ENCODE measurements at regions not wholly inside any gene's neighbourhood (a gene's known extent, or its start where the extent isn't known, plus 50 kb on each side); places are given as distances from the start of the nearest gene placed in this dataset.

DNA sequence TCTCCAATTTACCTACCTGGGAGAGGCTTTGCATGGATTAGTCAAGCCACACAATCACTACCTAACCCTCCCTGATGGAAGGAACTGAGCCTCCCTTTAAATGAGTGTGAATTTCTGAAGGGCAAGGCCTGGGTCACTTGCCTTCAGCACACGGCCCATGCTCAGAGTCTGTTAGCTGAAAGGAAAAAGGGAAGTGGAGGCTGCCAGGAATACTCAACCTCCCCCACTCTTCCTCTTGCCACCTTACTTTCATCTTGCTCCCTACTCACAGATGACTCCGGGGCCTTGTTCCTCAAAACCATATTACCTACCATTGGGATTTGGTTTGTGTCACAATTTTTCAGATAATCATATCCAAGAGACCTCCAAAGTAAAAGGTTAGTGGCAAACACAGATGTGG, 220.0 kb downstream of the ABHD5 start:
- Histone ChIP-seq H3K79me2 (ENCODE audit: control insufficient read depth, insufficient read depth, low read length) (no peaks in the 10 kb centered on the region), H3K36me3 (ENCODE audit: control insufficient read depth, insufficient read depth, low read length) (no peaks in the 10 kb centered on the region), H3K4me1 (ENCODE audit: control insufficient read depth, extremely low read depth, insufficient read depth, low read length) (no peaks in the 10 kb centered on the region), H3K27ac (ENCODE audit: insufficient read depth, low read length) (no peak overlapping the region), H2AFZ (ENCODE audit: low read length) (no peak overlapping the region), H4K20me1 (ENCODE audit: control insufficient read depth, extremely low read depth, insufficient read depth, low read length) (no peaks in the 10 kb centered on the region), H3K9me3 (ENCODE audit: control insufficient read depth, insufficient read depth, low read depth, low read length) (no peaks in the 10 kb centered on the region), H3K4me3 (replicated peaks in 1 of 4; ENCODE audit: control extremely low read depth in 1 of 4, insufficient read depth in 1 of 4, low read depth in 3 of 4, low read length in 4 of 4) (no peak overlapping the region), H3K27me3 (ENCODE audit: control insufficient read depth, insufficient read depth, low read length) (no peaks in the 10 kb centered on the region), H3K9ac (ENCODE audit: insufficient read depth, low read length) (no peak overlapping the region), H3K4me2 (ENCODE audit: extremely low read depth, insufficient read depth, low read length) (no peak overlapping the region)
- DNase-seq (ENCODE audit: low read depth in 2 of 2): no peak
- TF ChIP-seq, protein P1, sequence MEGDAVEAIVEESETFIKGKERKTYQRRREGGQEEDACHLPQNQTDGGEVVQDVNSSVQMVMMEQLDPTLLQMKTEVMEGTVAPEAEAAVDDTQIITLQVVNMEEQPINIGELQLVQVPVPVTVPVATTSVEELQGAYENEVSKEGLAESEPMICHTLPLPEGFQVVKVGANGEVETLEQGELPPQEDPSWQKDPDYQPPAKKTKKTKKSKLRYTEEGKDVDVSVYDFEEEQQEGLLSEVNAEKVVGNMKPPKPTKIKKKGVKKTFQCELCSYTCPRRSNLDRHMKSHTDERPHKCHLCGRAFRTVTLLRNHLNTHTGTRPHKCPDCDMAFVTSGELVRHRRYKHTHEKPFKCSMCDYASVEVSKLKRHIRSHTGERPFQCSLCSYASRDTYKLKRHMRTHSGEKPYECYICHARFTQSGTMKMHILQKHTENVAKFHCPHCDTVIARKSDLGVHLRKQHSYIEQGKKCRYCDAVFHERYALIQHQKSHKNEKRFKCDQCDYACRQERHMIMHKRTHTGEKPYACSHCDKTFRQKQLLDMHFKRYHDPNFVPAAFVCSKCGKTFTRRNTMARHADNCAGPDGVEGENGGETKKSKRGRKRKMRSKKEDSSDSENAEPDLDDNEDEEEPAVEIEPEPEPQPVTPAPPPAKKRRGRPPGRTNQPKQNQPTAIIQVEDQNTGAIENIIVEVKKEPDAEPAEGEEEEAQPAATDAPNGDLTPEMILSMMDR (conservative IDR thresholded peaks at IDR 0.05 in 1 of 2, IDR thresholded peaks at IDR 0.05 in 1 of 2; ENCODE audit: low read depth in 1 of 2, low read length in 2 of 2): no peak
- TF ChIP-seq EZH2 (IDR thresholded peaks at IDR 0.05; ENCODE audit: low read length, missing control alignments): no peak

DNA sequence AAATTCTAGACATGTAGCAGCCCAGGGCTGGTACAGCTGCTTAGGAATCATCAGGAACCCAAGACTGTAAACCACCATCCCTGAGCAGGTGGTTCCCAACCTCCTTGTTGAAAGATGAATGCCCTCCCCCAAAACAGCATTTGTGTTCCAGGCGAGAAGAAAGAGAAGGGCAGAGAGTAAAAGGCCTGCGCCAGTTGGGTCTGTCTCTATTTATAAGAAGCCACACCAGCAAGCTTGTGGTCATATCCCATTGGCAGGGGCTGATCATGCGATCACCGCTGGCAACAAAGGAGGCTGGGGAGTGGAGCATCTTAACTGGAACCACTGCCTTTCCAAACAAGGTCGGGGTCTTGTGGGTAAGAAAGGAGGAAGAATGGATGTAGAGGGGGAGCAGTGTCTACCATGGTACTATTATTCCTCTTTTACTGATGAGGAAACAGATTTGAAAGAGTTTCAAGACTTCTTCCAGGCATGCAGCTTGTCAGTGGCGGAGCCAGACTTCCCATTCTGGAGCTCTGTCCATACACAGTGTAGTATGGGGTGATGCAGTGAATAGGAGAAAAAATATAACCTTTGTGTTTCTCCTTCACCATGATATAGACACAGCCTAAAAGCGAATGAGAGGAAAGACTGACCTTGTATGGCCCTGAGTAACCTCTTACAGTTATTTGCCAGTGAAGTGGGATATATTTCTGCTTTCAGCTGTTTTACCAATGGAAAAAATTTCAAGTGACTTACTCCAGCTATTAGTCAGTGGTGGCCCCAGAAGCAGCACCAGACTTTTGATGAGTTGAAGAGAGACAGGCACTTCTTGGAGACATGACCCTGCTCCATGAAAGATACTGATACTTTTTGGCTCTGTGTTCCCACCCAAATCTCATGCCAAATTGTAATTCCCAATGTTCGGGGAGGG, 222.6 kb downstream of the ABHD5 start:
- Histone ChIP-seq H3K79me2 (ENCODE audit: control insufficient read depth, insufficient read depth, low read length) (no peaks in the 10 kb centered on the region), H2AFZ (ENCODE audit: low read length) (no peak overlapping the region), H3K36me3 (ENCODE audit: control insufficient read depth, insufficient read depth, low read length) (no peaks in the 10 kb centered on the region), H3K9ac (ENCODE audit: insufficient read depth, low read length) (no peak overlapping the region), H3K27me3 (ENCODE audit: control insufficient read depth, insufficient read depth, low read length) (no peaks in the 10 kb centered on the region), H3K4me1 (ENCODE audit: control insufficient read depth, extremely low read depth, insufficient read depth, low read length) (no peaks in the 10 kb centered on the region), H3K4me2 (ENCODE audit: extremely low read depth, insufficient read depth, low read length) (no peak overlapping the region), H3K27ac (ENCODE audit: insufficient read depth, low read length) (no peak overlapping the region), H3K9me3 (ENCODE audit: control insufficient read depth, insufficient read depth, low read depth, low read length) (no peaks in the 10 kb centered on the region), H3K4me3 (replicated peaks in 1 of 4; ENCODE audit: control extremely low read depth in 1 of 4, insufficient read depth in 1 of 4, low read depth in 3 of 4, low read length in 4 of 4) (no peak overlapping the region), H4K20me1 (ENCODE audit: control insufficient read depth, extremely low read depth, insufficient read depth, low read length) (no peaks in the 10 kb centered on the region)
- DNase-seq (ENCODE audit: low read depth in 2 of 2): no peak
- TF ChIP-seq EZH2 (IDR thresholded peaks at IDR 0.05; ENCODE audit: low read length, missing control alignments): no peak
- TF ChIP-seq, protein P1 (conservative IDR thresholded peaks at IDR 0.05 in 1 of 2, IDR thresholded peaks at IDR 0.05 in 1 of 2; ENCODE audit: low read depth in 1 of 2, low read length in 2 of 2): no peak

- Histone ChIP-seq H3K36me3 (ENCODE audit: control insufficient read depth, insufficient read depth, low read length) (no peaks in the 10 kb centered on the region), H3K4me1 (ENCODE audit: control insufficient read depth, extremely low read depth, insufficient read depth, low read length) (peaks cover 3% of the 10 kb centered on the region), H3K79me2 (ENCODE audit: control insufficient read depth, insufficient read depth, low read length) (no peaks in the 10 kb centered on the region), H3K27ac (ENCODE audit: insufficient read depth, low read length) (no peak overlapping the region), H3K9me3 (ENCODE audit: control insufficient read depth, insufficient read depth, low read depth, low read length) (no peaks in the 10 kb centered on the region), H3K27me3 (ENCODE audit: control insufficient read depth, insufficient read depth, low read length) (no peaks in the 10 kb centered on the region), H4K20me1 (ENCODE audit: control insufficient read depth, extremely low read depth, insufficient read depth, low read length) (no peaks in the 10 kb centered on the region), H2AFZ (ENCODE audit: low read length) (no peak overlapping the region), H3K4me3 (replicated peaks in 1 of 4; ENCODE audit: control extremely low read depth in 1 of 4, insufficient read depth in 1 of 4, low read depth in 3 of 4, low read length in 4 of 4) (no peak overlapping the region), H3K4me2 (ENCODE audit: extremely low read depth, insufficient read depth, low read length) (no peak overlapping the region), H3K9ac (ENCODE audit: insufficient read depth, low read length) (no peak overlapping the region)
- TF ChIP-seq, protein P1 (conservative IDR thresholded peaks at IDR 0.05 in 1 of 2, IDR thresholded peaks at IDR 0.05 in 1 of 2; ENCODE audit: low read depth in 1 of 2, low read length in 2 of 2): no peak
- no peak for TF ChIP-seq EZH2 (IDR thresholded peaks at IDR 0.05; ENCODE audit: low read length, missing control alignments)
- no peak for DNase-seq (ENCODE audit: low read depth in 2 of 2)
Measured at GRCh38 chr3:43914269-43914668, 223.5 kb downstream of the ABHD5 start.

Measured in fibroblast of lung (primary cell).